Omental fat pad (tissue), 3 donors: ENCODE measurements at regions not wholly inside any gene's neighbourhood (a gene's known extent, or its start where the extent isn't known, plus 50 kb on each side); places are given as distances from the start of the nearest gene placed in this dataset.

Source experiments
- ATAC-seq: fragments of 150-250 bp; one replicate; pipeline ENCODE4 v1.9.1; 2016; ENCODE audit warnings: mild to moderate bottlenecking, moderate library complexity; ENCODE audit not compliant: low FRiP score
- DNase-seq: peaks from one replicate; pipeline ENCODE4 v3.0.0-alpha.2; 2019; ENCODE audit warnings: low spot score
- CTCF ChIP-seq, 3 donors: fragments of 450-650 bp; IDR thresholded peaks; one replicate each; pipeline ENCODE4 v1.5.1; 2016 to 2017; ENCODE audit warnings: antibody characterized with exemption in 3 of 3, mild to moderate bottlenecking in 3 of 3, moderate library complexity in 2 of 3

- no peak for DNase-seq
These were observed 84.2 kb downstream of the CAVIN4 start for GRCh38 chr9:100662122-100662521.

GRCh38 chr9:100667448-100667847 lies 89.6 kb downstream of the CAVIN4 start:
- ATAC-seq (no peak), DNase-seq (no peak)
- no peak for TF ChIP-seq CTCF (IDR thresholded peaks at IDR 0.05)

More at GRCh38 chr9:100662122-100662521, 84.2 kb downstream of the CAVIN4 start:
- TF ChIP-seq CTCF (IDR thresholded peaks at IDR 0.05): no peak
- no peak for ATAC-seq

GRCh38 chr9:100668024-100668423 lies 90.1 kb downstream of the CAVIN4 start:
- no peak for TF ChIP-seq CTCF (IDR thresholded peaks at IDR 0.05)
- ATAC-seq (no peak), DNase-seq (no peak)

- no peak for TF ChIP-seq CTCF (IDR thresholded peaks at IDR 0.05)
- ATAC-seq (no peak), DNase-seq (no peak)
These were observed 92.1 kb downstream of the CAVIN4 start for GRCh38 chr9:100669968-100670367.

- TF ChIP-seq CTCF (IDR thresholded peaks at IDR 0.05): no peak
- DNase-seq (no peak), ATAC-seq (no peak)
These were observed 92.8 kb downstream of the CAVIN4 start for GRCh38 chr9:100670719-100671118.

- DNase-seq (no peak), ATAC-seq (no peak)
- TF ChIP-seq CTCF (IDR thresholded peaks at IDR 0.05): no peak
These were observed 94.0 kb downstream of the CAVIN4 start for GRCh38 chr9:100671898-100672297.

GRCh38 chr9:100673249-100673648 lies 95.4 kb downstream of the CAVIN4 start:
- no peak for TF ChIP-seq CTCF (IDR thresholded peaks at IDR 0.05)
- DNase-seq: no peak
- no peak for ATAC-seq
